HG02852 (cell line): ENCODE measurements at regions not wholly inside any gene's neighbourhood (a gene's known extent, or its start where the extent isn't known, plus 50 kb on each side); places are given as distances from the start of the nearest gene placed in this dataset.
A peak's percentile ranks its signal among the peaks of the same experiment; 100 is the strongest.

Experiments
- ATAC-seq: cut with Tn5 transposase; IDR thresholded peaks from one replicate; pipeline ENCODE4 v1.9.1; 2021; ENCODE audit warnings: mild to moderate bottlenecking, moderate library complexity; ENCODE audit not compliant: unreplicated experiment

DNA sequence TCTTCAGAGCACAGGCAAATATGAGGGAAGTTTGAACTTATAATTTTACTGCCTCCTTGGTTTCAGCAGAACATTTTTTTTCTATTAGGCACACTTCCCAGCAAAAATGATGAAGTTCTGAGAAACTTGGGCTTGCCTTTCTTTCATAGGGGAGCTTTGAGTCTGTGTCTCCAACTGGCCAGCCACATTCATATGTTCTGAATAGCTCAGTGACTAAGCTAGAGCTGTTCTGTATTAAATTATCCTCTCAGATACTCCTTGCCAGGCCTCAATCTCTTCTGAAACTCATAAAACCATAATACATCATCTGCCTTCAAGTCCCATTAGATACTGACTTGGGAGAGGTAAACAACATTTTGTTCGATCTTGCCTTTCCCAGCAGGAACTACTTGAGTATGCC lies 476.5 kb downstream of the GPAM start:
- no peak for ATAC-seq

DNA sequence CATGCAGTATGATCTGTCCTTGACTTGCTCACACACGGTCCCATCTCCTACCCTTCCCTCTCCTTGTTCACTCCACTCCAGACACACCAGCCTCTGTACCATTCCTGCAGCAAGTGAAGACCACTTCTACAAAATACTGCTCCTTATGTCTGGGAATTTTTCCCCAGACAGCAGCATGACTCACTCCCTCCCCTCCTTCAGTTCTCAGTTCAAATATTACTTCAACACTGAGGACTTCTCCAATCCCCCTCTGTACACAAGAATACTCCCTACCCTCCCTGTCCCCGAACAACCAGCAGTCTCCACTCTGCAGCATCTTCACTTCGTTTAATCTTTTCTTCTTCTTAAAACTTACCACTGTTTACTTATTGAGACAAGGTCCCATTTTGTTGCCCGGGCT lies 474.0 kb downstream of the GPAM start:
- no peak for ATAC-seq

DNA sequence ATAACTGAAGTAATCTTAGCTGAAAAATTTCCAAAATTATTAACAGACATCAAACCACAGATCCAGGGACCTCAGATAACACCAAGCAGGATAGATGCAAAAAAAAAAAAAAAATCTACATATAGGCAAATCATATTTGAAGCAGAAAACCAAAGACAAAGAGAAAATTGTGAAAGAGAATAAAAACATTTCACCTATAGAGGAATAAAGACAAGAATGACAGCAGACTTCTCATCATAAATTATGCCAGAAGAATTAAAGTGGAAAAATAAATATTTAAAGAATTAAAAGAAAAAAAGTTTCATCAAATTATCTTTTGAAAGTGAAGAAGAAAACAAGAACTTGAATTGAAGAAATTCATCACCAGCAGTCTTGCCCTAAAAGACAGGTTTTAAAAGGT lies 467.5 kb downstream of the GPAM start:
- no peak for ATAC-seq

DNA sequence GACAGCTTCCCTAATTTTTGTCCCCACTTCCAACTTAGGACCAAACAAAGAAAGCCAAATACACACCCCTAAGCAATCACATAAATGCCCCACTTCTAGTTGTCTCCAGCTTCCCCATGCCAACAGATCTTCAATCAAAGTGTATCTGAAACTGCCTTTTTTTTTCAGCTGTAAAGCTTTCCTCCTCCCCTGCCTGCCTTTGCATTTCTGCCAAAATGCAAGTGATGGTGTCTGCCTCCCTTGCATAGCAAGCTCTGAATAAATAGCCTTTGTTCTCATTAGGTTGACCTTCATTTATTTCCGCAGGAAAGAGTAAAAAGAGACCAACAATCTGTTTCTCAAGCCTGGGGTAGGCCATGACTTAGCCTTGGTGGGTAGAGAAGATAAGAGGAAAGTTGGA lies 459.4 kb downstream of the GPAM start:
- no peak for ATAC-seq

DNA sequence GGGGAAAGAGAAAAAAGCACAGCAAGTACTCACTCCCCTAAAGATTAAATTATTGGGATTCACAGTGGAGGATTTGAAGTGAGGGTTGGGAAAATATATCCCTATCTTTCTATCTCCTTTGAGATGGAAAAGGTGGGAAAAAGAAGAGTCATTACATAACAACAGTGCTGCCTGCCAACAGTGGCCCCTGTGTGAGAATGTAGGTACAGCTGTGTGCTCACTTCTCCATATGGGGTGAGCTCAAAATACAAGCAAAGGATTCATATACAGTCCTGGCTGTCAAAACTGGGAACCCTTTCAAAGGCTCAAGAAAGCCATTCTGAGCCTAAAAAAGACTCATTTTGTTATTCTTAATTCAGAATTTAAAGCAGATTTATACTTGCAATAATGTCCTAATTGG lies 458.5 kb downstream of the GPAM start:
- no peak for ATAC-seq

DNA sequence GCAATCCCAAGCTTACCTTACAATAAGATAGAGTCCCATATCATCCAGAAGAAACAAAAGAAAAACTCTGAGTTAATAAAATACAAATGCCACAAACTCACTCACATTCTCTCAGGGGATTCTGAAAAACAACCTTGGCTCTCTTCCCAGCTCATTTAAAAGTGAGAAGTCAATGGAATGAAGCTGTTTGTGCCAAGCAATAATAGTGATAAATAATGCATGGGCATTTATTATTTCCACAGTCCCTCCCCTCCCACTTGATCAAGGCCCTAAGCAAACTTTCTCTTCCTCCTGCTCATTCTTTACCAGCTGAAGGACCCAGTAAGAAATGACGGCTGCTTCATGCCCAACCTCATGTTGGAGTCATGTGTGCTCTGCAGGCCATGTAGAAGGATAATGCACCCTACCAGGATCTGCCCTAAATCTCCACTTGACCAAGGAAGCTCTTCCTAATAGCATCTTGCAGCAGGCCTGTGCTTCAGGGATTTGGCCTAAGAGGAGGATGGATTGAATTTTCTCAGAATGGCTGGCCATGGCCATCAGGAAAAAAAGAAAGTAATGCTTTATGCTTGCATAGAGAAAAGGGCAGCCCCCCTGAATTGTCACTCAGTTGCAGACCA lies 451.3 kb downstream of the GPAM start:
- no peak for ATAC-seq

DNA sequence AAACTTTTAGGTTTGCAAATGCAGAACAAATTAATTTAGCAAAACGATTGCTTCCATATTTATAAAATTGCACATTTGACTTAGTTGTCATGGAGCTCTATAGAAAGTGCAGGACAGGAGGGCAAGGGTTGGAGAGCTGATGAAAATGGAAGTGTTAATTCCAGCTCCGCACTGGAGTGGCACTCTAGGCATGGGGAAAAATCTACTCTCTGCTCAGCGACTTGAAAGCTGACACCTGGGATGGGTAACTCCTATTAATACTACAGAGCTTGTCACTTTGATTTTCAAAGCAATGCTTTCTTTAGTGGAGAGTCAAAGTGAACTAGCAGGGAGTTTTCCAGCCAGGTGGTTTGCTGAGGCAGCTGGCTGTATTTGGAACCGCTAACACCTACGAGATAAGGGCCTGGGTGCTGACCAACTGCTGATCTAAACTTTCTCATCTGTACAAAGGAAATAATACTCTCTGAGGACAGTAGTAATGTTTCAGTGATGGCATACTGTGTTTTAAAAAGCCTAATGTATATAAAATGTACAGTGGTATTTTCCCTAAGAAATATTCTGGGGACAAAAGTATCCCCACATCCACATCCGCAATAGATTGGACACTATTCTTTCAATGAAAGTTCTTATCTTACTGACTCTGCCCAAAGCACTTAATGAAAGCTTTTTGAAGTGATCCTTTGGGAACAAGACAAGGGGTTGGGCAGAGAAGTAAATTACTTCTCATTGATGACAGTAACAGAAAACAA lies 444.3 kb downstream of the GPAM start:
- no peak for ATAC-seq

DNA sequence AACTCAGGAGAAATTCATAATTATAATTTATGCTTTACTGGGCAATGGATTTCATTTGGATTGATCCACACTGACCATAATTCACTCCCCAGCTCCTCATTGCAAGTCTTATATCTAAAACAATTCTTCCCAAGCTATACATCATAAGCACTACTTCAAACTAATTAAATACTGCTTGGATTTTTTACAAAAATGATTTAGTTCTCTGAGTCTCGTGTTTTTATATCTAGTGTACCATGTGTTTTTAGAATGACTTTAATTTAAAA lies 443.8 kb downstream of the GPAM start:
- no peak for ATAC-seq

DNA sequence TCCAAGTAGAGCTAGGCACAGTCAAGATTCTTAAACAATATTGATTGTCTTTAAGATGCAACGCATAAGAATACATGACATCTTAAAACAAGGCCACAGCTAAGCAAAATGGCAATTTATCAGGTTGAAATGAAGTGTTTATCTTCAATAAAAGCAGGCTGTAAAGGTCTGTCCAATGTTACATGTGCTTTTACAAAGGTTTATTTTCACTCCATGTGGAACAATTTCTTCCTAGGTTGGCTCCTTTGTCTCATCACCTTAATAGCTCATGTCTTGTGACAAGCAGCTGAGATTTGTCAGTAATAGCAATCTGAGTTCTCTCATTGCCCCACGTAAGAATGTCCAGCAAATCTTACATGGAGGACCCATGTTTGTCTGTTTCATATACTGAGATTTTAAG lies 437.6 kb downstream of the GPAM start:
- no peak for ATAC-seq

DNA sequence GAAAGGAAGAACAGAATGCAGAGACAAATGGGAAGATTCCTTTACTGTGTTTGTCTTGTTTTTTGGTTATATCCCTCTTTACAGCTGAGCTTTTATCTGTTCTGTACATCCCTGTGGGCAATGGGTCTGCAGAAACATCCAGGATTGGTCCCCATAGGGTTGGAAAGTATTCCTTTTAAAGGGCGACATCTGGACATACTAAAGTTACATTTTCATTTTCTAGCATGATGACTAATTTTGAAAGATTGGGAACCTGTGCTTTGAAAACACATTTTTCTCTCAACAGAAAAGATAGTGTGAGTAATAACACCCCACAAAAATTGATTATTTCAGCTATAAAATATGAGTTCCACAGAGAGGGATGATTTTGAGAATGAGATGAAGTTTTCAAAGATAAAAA lies 435.8 kb downstream of the GPAM start:
- no peak for ATAC-seq

DNA sequence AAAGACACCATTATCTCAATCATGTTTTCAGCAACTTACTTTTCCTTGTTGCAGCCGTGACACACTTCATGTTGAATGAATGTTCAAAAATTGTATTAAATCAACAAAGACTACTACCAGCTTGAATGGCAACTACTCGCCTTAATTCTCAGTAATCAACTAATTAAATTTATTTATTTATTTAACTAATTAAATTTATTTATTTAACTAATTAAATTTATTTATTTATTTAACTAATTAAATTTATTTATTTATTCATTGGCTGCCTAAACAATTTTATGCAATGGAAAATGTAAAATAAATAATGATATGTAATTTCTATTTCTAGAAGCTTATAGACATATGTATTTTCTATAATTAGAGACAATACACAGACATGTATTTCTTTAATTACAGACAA lies 435.4 kb downstream of the GPAM start:
- no peak for ATAC-seq

DNA sequence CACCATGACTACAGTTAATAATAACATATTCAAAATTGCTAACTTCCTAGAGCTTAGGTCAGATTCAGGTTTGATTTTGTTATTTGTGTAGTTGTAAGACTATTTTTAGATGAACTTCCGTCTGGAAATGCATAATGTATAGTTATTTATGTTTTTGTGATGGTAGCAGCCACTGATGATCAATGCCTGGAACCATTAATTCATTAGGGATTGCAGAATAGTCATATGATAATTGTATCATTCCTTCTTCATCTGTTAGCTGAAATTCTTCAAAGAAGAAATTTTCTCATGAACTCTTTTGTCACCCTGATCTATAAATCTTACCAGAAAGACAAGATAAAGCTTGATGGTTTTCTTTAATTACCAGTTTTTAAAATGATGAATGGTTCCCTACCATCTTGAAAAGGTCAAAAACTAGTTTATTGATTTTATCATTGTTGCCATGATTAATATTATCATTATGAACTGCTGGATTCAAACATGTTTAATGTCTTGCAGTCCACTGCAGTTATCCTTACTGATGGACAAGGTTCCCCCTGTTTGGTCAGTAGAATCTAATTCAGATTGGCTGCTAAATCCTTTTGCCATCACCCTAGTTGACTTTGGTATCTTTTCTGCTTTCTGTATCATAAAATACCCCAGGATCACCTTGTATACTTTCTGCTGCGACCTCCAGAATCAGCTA lies 433.3 kb downstream of the GPAM start:
- ATAC-seq, result no peak

DNA sequence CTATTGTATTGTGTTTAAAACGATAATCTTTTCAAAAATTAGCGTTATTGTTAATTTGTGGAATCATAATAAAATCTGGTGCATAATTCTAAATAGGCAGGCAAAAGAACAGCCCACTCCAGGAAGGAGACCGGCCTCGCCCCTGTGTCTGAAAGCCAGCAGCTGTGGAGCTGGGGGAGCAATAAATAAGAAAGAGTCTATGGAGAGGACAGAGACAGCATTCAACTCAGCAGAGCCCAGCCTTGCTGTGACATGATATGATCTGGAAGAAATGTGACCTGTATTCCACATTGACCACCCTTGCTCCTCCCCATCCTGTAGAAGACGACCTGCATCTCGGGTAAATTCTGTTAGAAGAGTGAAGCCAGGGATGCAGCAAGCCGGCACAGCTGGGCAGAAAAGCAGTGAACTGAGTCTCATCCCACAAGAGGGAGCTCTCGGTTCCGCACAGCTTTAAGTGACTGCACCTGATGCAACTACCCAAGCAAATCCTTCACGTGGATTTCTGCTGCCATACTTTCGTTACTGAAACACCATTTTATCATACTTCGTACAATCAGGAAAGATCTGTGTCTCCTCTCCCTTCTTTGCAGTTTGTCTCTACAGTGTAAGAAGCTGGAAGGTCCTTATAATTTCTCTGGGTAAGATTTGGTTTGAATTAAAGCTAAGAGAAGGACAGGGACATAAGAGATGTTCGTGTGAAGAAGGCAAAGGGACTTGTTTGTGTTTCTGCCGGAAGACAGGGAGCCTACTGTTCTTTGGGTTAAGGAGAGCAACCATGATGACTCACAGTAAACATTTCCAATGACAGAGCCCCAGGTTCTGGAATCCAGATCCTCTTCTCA lies 427.1 kb downstream of the GPAM start:
- peak; percentile 78 for ATAC-seq

DNA sequence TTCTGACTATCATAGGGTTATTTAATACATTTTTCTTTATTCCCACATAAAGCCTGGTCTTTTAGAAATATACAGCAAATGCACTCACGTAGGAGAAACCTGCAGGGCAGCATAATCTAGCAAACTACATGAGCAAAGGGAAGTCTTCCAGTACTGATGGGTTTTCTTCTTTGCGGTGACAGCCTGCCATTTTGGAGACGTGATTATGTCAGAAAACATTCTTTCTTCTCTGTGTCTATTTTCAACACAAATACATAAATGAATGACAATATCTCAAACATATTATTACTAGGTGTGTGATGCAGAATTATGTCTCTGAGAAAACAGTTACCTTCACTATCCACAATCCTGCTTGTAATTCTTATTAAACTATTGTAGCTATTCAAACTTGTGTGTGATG lies 425.0 kb downstream of the GPAM start:
- no peak for ATAC-seq

DNA sequence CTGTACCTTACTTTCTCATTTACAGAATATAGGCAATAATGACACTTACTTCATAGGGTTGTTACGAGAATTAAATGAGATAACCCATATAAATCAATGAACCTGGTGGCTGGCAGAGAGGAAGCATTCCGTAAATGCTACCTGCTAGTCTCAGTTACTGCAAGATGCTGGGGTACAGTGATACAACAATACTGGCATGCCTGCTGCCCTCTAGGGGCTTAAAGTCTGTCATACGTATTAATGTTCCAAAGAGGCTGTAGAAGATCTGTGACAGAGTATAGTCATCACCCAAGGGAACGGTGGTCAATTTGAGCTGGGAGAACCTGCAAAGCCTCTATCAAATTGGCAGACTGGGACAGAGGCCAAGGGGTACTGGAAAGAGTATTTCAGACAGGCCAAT lies 421.5 kb downstream of the GPAM start:
- ATAC-seq, result no peak

DNA sequence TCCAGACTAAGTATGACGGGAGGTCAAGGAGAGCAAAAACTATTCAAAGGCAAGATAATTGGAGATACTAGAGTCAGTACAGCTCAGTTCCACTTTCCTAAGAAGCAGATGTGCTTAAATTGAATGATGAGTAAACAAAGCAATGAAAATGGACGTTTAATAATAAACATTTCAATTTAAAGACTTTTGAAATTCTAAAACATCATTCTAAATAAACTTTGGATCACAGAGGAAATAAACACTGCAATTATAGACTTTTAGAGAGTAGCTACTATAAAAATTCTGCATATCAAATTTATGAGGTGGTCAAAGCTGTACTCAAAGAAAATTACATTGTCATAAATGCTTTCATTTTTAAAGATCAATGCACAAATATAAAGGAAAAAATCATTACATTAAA lies 418.3 kb downstream of the GPAM start:
- no peak for ATAC-seq

DNA sequence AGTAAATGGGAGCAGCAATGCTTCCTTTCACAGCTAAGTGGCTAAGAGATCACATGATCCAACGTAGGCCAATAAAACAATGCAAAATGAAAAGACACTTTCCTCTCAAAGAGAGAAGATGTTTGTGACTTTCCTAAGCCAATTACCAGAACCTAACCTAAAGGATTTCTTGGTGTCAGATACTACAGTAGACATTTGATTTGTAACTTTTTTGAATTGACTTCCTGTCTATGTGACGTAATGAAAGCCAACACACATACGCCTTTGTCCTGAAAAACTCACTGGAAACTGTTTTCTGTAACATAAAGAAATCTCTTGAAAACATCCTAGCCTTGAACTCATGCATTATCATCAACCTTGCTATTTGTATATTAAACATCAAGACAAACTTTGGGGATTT lies 417.1 kb downstream of the GPAM start:
- no peak for ATAC-seq

DNA sequence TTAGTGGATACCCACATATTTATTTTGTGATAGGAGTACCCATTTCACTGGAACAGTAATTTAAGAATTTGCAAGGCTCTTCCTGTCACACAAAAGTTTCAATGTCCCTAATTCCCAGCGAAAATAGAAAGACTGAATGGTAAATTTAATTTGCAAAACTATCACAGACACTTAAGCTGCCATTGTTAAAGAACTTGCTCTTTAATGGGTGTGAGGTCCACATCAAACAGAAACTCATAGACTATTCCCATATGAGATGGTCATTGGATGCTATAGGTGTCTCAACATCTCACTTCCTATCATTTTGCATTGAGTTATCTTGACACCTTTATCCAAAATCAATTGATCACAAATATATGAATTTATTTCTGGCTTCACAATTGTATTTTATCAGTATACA lies 415.9 kb downstream of the GPAM start:
- ATAC-seq, result no peak

DNA sequence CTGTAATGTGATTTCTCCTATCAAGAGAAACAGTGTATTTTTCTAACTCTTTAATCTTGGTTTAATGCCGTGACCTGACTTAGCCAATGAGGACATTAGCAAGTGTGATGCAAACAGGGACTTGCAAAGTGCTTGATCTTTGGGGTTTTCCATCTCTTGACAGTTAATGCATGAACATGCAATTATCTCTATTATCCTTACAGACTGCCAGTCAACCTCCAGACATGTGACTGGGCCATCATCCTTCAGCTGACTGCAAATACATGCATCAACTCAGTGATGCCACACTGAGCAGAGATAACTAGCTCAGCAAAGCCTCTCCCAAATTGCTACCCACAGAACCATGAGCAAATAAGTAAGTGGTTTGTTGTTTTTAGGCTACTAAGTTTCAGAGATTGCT lies 409.6 kb downstream of the GPAM start:
- ATAC-seq, result no peak

DNA sequence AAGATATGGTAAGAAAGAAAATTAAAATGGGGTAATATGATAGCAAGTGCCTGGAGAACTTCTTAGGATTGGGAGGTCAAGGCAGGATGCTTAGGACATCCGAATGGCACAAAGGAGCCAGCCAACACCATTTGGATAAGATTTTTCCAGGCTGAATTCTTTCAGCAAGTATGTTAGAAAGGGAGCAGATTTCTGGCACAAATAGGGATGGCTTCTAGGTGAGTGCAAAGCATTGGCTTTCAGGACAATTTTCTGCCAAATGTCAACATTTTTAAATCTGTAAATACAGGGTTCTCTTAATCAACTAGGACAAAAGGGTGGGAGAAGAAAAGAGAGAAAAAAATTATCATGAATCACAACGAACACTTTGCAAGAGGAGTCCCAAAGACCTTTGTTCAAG lies 409.1 kb downstream of the GPAM start:
- no peak for ATAC-seq

DNA sequence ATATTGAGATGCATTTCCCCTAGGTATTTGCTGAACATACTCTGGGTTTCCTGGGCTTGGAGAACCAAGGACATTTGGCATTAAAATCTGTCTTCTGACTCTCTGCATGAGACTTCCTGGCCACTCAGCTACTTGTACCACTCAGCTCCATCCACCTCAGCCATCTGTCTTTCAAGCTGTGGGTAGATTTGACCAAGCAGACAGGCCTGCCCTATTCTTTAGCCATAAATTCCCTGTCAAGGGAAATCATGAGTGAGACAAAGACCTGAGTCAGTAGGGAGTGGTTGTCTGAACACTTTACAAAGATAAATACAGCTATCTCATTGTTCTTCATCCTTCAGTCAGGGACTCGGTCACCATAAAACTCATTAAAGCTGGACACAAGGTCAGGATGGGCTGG lies 399.1 kb downstream of the GPAM start:
- ATAC-seq, result no peak

DNA sequence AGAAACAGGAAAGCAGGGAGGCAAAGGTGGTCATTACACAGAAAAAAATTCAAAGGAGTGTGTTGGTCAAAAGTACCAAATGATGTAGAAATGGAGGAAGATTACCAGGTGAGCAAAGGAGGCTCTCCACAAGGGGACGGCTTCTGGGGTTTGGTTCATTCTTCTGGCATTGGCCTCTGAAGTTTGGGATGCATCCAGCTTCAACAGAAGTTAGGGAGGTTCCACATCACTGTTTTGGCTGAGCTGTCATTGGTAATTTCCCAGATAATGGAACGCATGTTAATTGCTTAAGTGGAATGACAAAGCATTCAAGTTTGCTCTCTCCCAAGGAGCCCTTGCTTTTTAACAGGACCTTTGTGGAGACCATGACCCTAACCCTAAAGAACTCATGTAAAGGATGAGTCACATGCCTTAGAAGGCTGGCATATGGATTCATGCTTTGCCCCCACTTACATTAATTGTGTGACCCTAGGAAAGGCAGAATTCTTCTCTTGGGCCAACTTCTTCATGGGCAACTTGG lies 398.6 kb downstream of the GPAM start:
- no peak for ATAC-seq
